ENCODE measurements at regions not wholly inside any gene's neighbourhood (a gene's known extent, or its start where the extent isn't known, plus 50 kb on each side); places are given as distances from the start of the nearest gene placed in this dataset.

GRCh38 chr5:18090177-18090576 lies 455.9 kb downstream of the TAF11L14 start:
- H3K4me2 ChIP-seq (ENCODE audit: insufficient read depth in 1 of 2, low read depth in 2 of 2, low read length in 2 of 2), result no peak overlapping the region
- DNase-seq (ENCODE audit: low read depth in 1 of 2, low spot score in 2 of 2) (no peak), FAIRE-seq (no peak)
- no peaks in the 10 kb centered on the region for H3K23me2 ChIP-seq (ENCODE audit: low read depth, low read length)
- 88% methylated on average over 2 of the region's 2 CpGs; no CpG with 5 or more reads in 1 of the 2 experiments for WGBS, 2 experiments (ENCODE audit: extremely low coverage in 1 of 2, insufficient coverage in 1 of 2, insufficient read length in 1 of 2, insufficient replicate concordance in 2 of 2, low coverage in 1 of 2, low lambda C conversion rate in 2 of 2, missing lambda C conversion rate in 1 of 2)
- H3K27ac ChIP-seq (ENCODE audit: low read depth, low read length), result no peak overlapping the region
- H3K14ac ChIP-seq (ENCODE audit: insufficient read length), result no peak overlapping the region
- no peak overlapping the region for H2BK15ac ChIP-seq (ENCODE audit: low read length)
- no peak overlapping the region for H3K23ac ChIP-seq (ENCODE audit: insufficient read length)
- no peaks in the 10 kb centered on the region for H3K9me3 ChIP-seq (ENCODE audit: insufficient read depth in 2 of 2, low read depth in 1 of 2, low read length in 1 of 2)
- no peak overlapping the region for H3K4ac ChIP-seq (replicated peaks; ENCODE audit: insufficient read length, low read depth, low read length)
- no peak overlapping the region for H2BK12ac ChIP-seq (ENCODE audit: low read depth, low read length)
- H2BK120ac ChIP-seq (replicated peaks; ENCODE audit: low read depth, low read length), result no peak overlapping the region
- CTCF ChIA-PET (ENCODE audit: partially characterized antibody), result no interaction called here
- no peak overlapping the region for H2BK20ac ChIP-seq (ENCODE audit: low read length)
- H3K27me3 ChIP-seq (replicated peaks in 1 of 4; ENCODE audit: control insufficient read depth in 3 of 4, extremely low read depth in 1 of 4, insufficient read depth in 3 of 4, low read length in 3 of 4), result no peaks in the 10 kb centered on the region
- H4K91ac ChIP-seq (replicated peaks; ENCODE audit: insufficient read length, low read length), result no peak overlapping the region
- no peaks in the 10 kb centered on the region for H3K79me1 ChIP-seq (ENCODE audit: low read depth, low read length)
- H4K20me1 ChIP-seq (replicated peaks in 1 of 2; ENCODE audit: control insufficient read depth in 1 of 2, insufficient read depth in 2 of 2, low read length in 2 of 2), result no peaks in the 10 kb centered on the region
- H4K5ac ChIP-seq (ENCODE audit: insufficient read length, low read depth, low read length), result no peak overlapping the region
- H3K79me2 ChIP-seq (ENCODE audit: control insufficient read depth in 1 of 2, insufficient read depth in 2 of 2, low read length in 2 of 2), result no peaks in the 10 kb centered on the region
- H3K4me3 ChIP-seq (ENCODE audit: extremely low read depth in 1 of 4, insufficient read depth in 2 of 4, low read depth in 3 of 4, low read length in 4 of 4), result no peak overlapping the region
- no peak overlapping the region for H3K56ac ChIP-seq (replicated peaks; ENCODE audit: insufficient read length, low read depth, low read length)
- no peak overlapping the region for H2BK5ac ChIP-seq (ENCODE audit: low read depth, low read length)
- H2AK5ac ChIP-seq (ENCODE audit: low read depth, low read length), result no peak overlapping the region
- no peak overlapping the region for H4K8ac ChIP-seq (ENCODE audit: extremely low read depth, insufficient read depth, low read length)
- no peaks in the 10 kb centered on the region for H3K4me1 ChIP-seq (replicated peaks in 1 of 4; ENCODE audit: control insufficient read depth in 3 of 4, insufficient read depth in 4 of 4, low read length in 3 of 4)
- POLR2A ChIA-PET (ENCODE audit: partially characterized antibody), result no interaction called here
- no peak overlapping the region for H3K18ac ChIP-seq (ENCODE audit: extremely low read depth, low read length)
- no peak overlapping the region for H2AFZ ChIP-seq (ENCODE audit: low read length)
- no peak overlapping the region for H3K9ac ChIP-seq (replicated peaks in 1 of 4; ENCODE audit: extremely low read depth in 1 of 4, low read depth in 3 of 4, low read length in 3 of 4)
- H3K36me3 ChIP-seq (ENCODE audit: control insufficient read depth in 2 of 4, insufficient read depth in 4 of 4, low read length in 3 of 4), result no peaks in the 10 kb centered on the region
- TF ChIP-seq TAF1 (IDR thresholded peaks at IDR 0.05; ENCODE audit: low read depth, low read length) (no peak), CHD2 (IDR thresholded peaks at IDR 0.05; ENCODE audit: low read length) (no peak), SAP30 (IDR thresholded peaks at IDR 0.05; ENCODE audit: insufficient read depth, insufficient replicate concordance, low read length) (no peak), CTCF (IDR thresholded peaks at IDR 0.05; ENCODE audit: control extremely low read depth in 1 of 3, insufficient read depth in 1 of 3, low read depth in 1 of 3, low read length in 3 of 3) (no peak), USF2 (IDR thresholded peaks at IDR 0.05; ENCODE audit: low read length) (no peak), BRCA1 (IDR thresholded peaks at IDR 0.05; ENCODE audit: low read depth, low read length) (no peak), TAF7 (optimal IDR thresholded peaks at IDR 0.05; ENCODE audit: borderline replicate concordance, low read depth, low read length) (no peak), TEAD4 (IDR thresholded peaks at IDR 0.05; ENCODE audit: low read depth, low read length) (no peak), SUZ12 (IDR thresholded peaks at IDR 0.05; ENCODE audit: low read length) (no peak), SP4 (IDR thresholded peaks at IDR 0.05; ENCODE audit: low read length) (no peak), ASH2L (IDR thresholded peaks at IDR 0.05; ENCODE audit: low read length) (no peak), CREB1 (IDR thresholded peaks at IDR 0.05) (no peak), SIRT6 (IDR thresholded peaks at IDR 0.05; ENCODE audit: low read length) (no peak)

All from H1 (cell line).